Lower lobe of right lung (tissue), 2 donors: ENCODE measurements at regions not wholly inside any gene's neighbourhood (a gene's known extent, or its start where the extent isn't known, plus 50 kb on each side); places are given as distances from the start of the nearest gene placed in this dataset.

ENCODE experiments used
- ATAC-seq, 2 donors: fragments of 200-7000 bp; cut with Tn5 transposase; one replicate each; pipeline ENCODE4 v1.9.1; 2020 to 2022; ENCODE audit warnings: mild to moderate bottlenecking in 2 of 2, moderate library complexity in 2 of 2
- DNase-seq: peaks from one replicate; pipeline ENCODE4 v3.0.0-alpha.2; 2020
- H3K27ac ChIP-seq: fragments of 200-600 bp; one replicate; pipeline ENCODE4 v1.8.0; 2022
- H3K27me3 ChIP-seq: fragments of 200-600 bp; one replicate; pipeline ENCODE4 v1.8.0; 2022; ENCODE audit warnings: low read depth
- H3K36me3 ChIP-seq: fragments of 200-600 bp; one replicate; pipeline ENCODE4 v1.8.0; 2022; ENCODE audit warnings: mild to moderate bottlenecking
- H3K4me1 ChIP-seq: fragments of 200-600 bp; one replicate; pipeline ENCODE4 v1.8.0; 2022
- H3K4me3 ChIP-seq: fragments of 200-600 bp; one replicate; pipeline ENCODE4 v1.8.0; 2022; ENCODE audit warnings: mild to moderate bottlenecking
- H3K9me3 ChIP-seq: fragments of 200-600 bp; one replicate; pipeline ENCODE4 v1.8.0; 2022
- CTCF ChIP-seq: fragments of 200-600 bp; IDR thresholded peaks from one replicate; pipeline ENCODE4 v1.8.0; 2022; ENCODE audit warnings: antibody characterized with exemption, mild to moderate bottlenecking
- intact Hi-C: fragments of 100-400 bp; cut with DNase I; formaldehyde crosslinking; loops from one replicate; pipeline ENCODE4 v1.11.0; 2022
- donor health status: DM: no; HTN: yes; CAD: no; lungs with severe emphysema.

- intact Hi-C loops = no loop called here
- no peak for DNase-seq
- no peaks in the 10 kb centered on the region for H3K36me3 ChIP-seq
- no peak overlapping the region for H3K4me3 ChIP-seq
- no peaks in the 10 kb centered on the region for H3K27me3 ChIP-seq
- H3K4me1 ChIP-seq = no peaks in the 10 kb centered on the region
- no peak for ATAC-seq
- no peaks in the 10 kb centered on the region for H3K9me3 ChIP-seq
- TF ChIP-seq CTCF = no peak
- no peak overlapping the region for H3K27ac ChIP-seq
Observed at GRCh38 chr10:83122336-83122735, 1017.0 kb upstream of the GHITM start.

- H3K27me3 ChIP-seq = no peaks in the 10 kb centered on the region
- H3K36me3 ChIP-seq = no peaks in the 10 kb centered on the region
- TF ChIP-seq CTCF = no peak
- no peaks in the 10 kb centered on the region for H3K4me1 ChIP-seq
- H3K9me3 ChIP-seq = no peaks in the 10 kb centered on the region
- intact Hi-C loops = no loop called here
- H3K27ac ChIP-seq = no peak overlapping the region
- no peak for ATAC-seq
- DNase-seq = no peak
- H3K4me3 ChIP-seq = no peak overlapping the region
Observed at GRCh38 chr10:83127942-83128575, 1011.2 kb upstream of the GHITM start.

DNA sequence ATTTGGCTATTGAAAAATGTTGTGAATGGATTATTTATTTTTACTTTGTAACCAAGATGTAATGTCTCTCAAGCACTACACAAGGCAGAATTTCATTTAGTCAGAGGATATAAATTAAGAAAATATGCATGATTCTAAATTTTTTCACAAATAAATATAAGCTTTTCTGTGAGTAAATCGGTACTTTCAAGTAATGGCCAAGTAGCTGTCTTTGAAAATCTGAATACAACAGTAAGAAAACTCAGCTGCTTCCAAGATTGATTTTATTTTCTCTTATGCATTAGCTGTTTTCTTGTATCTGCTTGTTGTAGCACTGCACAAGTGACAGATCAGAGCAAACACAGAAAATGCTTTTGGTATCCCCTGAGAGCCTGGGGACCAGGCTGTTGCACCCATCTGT lies 998.5 kb upstream of the GHITM start:
- ATAC-seq = no peak
- Histone ChIP-seq H3K27ac (no peak overlapping the region), H3K27me3 (no peaks in the 10 kb centered on the region), H3K4me3 (no peak overlapping the region), H3K36me3 (no peaks in the 10 kb centered on the region), H3K4me1 (no peaks in the 10 kb centered on the region), H3K9me3 (no peaks in the 10 kb centered on the region)
- DNase-seq = no peak
- intact Hi-C loops = no loop called here
- no peak for TF ChIP-seq CTCF

- no peak for ATAC-seq
- intact Hi-C loops = no loop called here
Observed at GRCh38 chr10:83142074-83142563, 997.2 kb upstream of the GHITM start.

DNA sequence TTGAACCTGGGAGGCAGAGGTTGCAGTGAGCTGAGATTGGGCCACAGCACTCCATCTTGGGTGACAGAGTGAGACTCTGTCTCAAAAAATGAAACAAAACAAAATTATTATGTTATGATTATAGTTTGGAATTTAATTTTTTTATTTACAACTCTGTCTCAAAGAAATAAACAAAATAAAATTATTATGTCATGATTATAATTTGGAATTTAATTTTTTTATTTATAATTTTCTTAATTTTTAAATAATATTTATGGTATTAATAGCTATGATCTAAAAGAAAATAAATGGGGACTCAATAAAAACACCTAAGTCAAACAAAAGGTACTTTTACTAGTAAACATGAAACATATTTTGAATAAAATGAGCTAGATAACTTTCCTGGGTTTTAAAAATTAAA lies 994.8 kb upstream of the GHITM start:
- no peak for TF ChIP-seq CTCF
- no peaks in the 10 kb centered on the region for H3K9me3 ChIP-seq
- H3K27ac ChIP-seq = no peak overlapping the region
- H3K36me3 ChIP-seq = no peaks in the 10 kb centered on the region
- H3K4me1 ChIP-seq = no peaks in the 10 kb centered on the region
- no peak overlapping the region for H3K4me3 ChIP-seq
- no peaks in the 10 kb centered on the region for H3K27me3 ChIP-seq
- ATAC-seq (no peak), DNase-seq (no peak)
- intact Hi-C loops = no loop called here

More at GRCh38 chr10:83142074-83142563, 997.2 kb upstream of the GHITM start:
- no peak for DNase-seq
- H3K27me3 ChIP-seq = no peaks in the 10 kb centered on the region
- no peak overlapping the region for H3K27ac ChIP-seq
- no peaks in the 10 kb centered on the region for H3K9me3 ChIP-seq
- no peaks in the 10 kb centered on the region for H3K36me3 ChIP-seq
- no peak overlapping the region for H3K4me3 ChIP-seq
- no peaks in the 10 kb centered on the region for H3K4me1 ChIP-seq
- no peak for TF ChIP-seq CTCF
